Breast epithelium (tissue), 4 donors: ENCODE measurements at regions not wholly inside any gene's neighbourhood (a gene's known extent, or its start where the extent isn't known, plus 50 kb on each side); places are given as distances from the start of the nearest gene placed in this dataset.
"Not testable (repeated sequence)": the region's sequence is repeated elsewhere in the genome, so short reads cannot be mapped to it uniquely, and the experiment has no call there.

Experiments
- DNase-seq, 2 donors: peaks; one replicate each; pipeline ENCODE4 v3.0.0-alpha.2; 2019; ENCODE audit warnings: low spot score in 2 of 2
- H3K27ac ChIP-seq, 2 donors: fragments of 200-600 bp; sonication (generic) in 1 of 2; one replicate each; pipeline ENCODE4 v1.5.1; 2016 to 2019; ENCODE audit warnings: mild to moderate bottlenecking in 1 of 2
- H3K27me3 ChIP-seq, 2 donors: fragments of 200-600 bp; sonication (generic) in 1 of 2; one replicate each; pipeline versions ENCODE4 v1.5.1 to v1.6.0; 2017 to 2019; ENCODE audit warnings: control low read depth in 1 of 2, mild to moderate bottlenecking in 1 of 2
- H3K36me3 ChIP-seq: fragments of 200-600 bp; one replicate; pipeline ENCODE4 v1.5.1; 2019
- H3K4me1 ChIP-seq, 2 donors: fragments of 200-600 bp; sonication (generic); one replicate each; pipeline ENCODE4 v1.5.1; 2016 to 2019; ENCODE audit warnings: control low read depth in 1 of 2
- H3K4me3 ChIP-seq, 3 donors: fragments of 200-600 bp; sonication (generic); 1 replicate in 2 of 3; 2 replicates in 1 of 3; pipeline ENCODE4 v1.5.1; 2016 to 2019; ENCODE audit warnings: mild to moderate bottlenecking in 3 of 3, moderate library complexity in 2 of 3
- H3K9me3 ChIP-seq, 2 donors: fragments of 200-600 bp; sonication (generic) in 1 of 2; one replicate each; pipeline ENCODE4 v1.5.1; 2016 to 2019; ENCODE audit warnings: control low read depth in 1 of 2
- CTCF ChIP-seq, 3 donors: fragments of 450-650 bp; IDR thresholded peaks; one replicate each; pipeline ENCODE4 v1.5.1; 2016 to 2017; ENCODE audit warnings: antibody characterized with exemption in 3 of 3, mild to moderate bottlenecking in 3 of 3, moderate library complexity in 3 of 3
- POLR2A ChIP-seq: fragments of 450-650 bp; IDR thresholded peaks from one replicate; pipeline ENCODE4 v1.6.1; 2016; ENCODE audit warnings: antibody characterized with exemption, mild to moderate bottlenecking, moderate library complexity
- POLR2AphosphoS5 ChIP-seq, 3 donors: sonication (generic); formaldehyde crosslinking; IDR thresholded peaks; one replicate each; pipeline ENCODE4 v1.6.1; 2017; ENCODE audit warnings: antibody characterized with exemption in 3 of 3
- intact Hi-C: fragments of 100-400 bp; cut with DNase I; formaldehyde crosslinking; loops from one replicate; pipeline ENCODE4 v1.15.1; 2023; ENCODE audit warnings: low total_unique reads

- Histone ChIP-seq H3K27ac (no peak overlapping the region), H3K4me1 (no peaks in the 10 kb centered on the region), H3K27me3 (no peaks in the 10 kb centered on the region), H3K4me3 (no peak overlapping the region), H3K9me3 (peaks cover 0 to 11% of the 10 kb centered on the region in 2 donors), H3K36me3 (no peaks in the 10 kb centered on the region)
- TF ChIP-seq POLR2AphosphoS5 (IDR thresholded peaks at IDR 0.05) (no peak), CTCF (IDR thresholded peaks at IDR 0.05) (no peak), POLR2A (no peak)
- intact Hi-C loops = loop anchor here (2.0 kb wide), 1 partner anchor 67 kb away; no protein-coding TSS in a partner anchor
- no peak for DNase-seq
Observed at GRCh38 chr11:34809191-34810106, 106.7 kb downstream of the APIP start.

- intact Hi-C loops = no loop called here
- H3K9me3 ChIP-seq = no peaks in the 10 kb centered on the region
- no peak overlapping the region for H3K27ac ChIP-seq
- no peaks in the 10 kb centered on the region for H3K27me3 ChIP-seq
- DNase-seq = no peak
- TF ChIP-seq POLR2A = no peak
- TF ChIP-seq POLR2AphosphoS5 (IDR thresholded peaks at IDR 0.05) = no peak
- TF ChIP-seq CTCF (IDR thresholded peaks at IDR 0.05) = no peak
- no peaks in the 10 kb centered on the region for H3K36me3 ChIP-seq
- H3K4me1 ChIP-seq = no peaks in the 10 kb centered on the region
- H3K4me3 ChIP-seq = no peak overlapping the region
Observed at GRCh38 chr11:34806875-34807274, 109.3 kb downstream of the APIP start.

- Histone ChIP-seq H3K27ac (no peak overlapping the region), H3K4me1 (no peaks in the 10 kb centered on the region), H3K27me3 (no peaks in the 10 kb centered on the region), H3K36me3 (no peaks in the 10 kb centered on the region), H3K4me3 (no peak overlapping the region), H3K9me3 (no peaks in the 10 kb centered on the region)
- no peak for DNase-seq
- intact Hi-C loops = no loop called here
- TF ChIP-seq POLR2AphosphoS5 (IDR thresholded peaks at IDR 0.05) = no peak
- no peak for TF ChIP-seq POLR2A
- no peak for TF ChIP-seq CTCF (IDR thresholded peaks at IDR 0.05)
Observed at GRCh38 chr11:34805937-34806336, 110.2 kb downstream of the APIP start.

GRCh38 chr11:34799848-34800247 is 116.3 kb downstream of the APIP start:
- no peak overlapping the region for H3K27ac ChIP-seq
- DNase-seq = no peak
- no peaks in the 10 kb centered on the region for H3K36me3 ChIP-seq
- no peak for TF ChIP-seq POLR2AphosphoS5 (IDR thresholded peaks at IDR 0.05)
- intact Hi-C loops = no loop called here
- H3K9me3 ChIP-seq = no peaks in the 10 kb centered on the region
- H3K4me3 ChIP-seq = no peak overlapping the region
- no peaks in the 10 kb centered on the region for H3K4me1 ChIP-seq
- H3K27me3 ChIP-seq = no peaks in the 10 kb centered on the region

- H3K9me3 ChIP-seq = no peaks in the 10 kb centered on the region
- H3K4me1 ChIP-seq = no peaks in the 10 kb centered on the region
- no peaks in the 10 kb centered on the region for H3K27me3 ChIP-seq
- H3K36me3 ChIP-seq = no peaks in the 10 kb centered on the region
- no peak overlapping the region for H3K27ac ChIP-seq
- TF ChIP-seq CTCF (IDR thresholded peaks at IDR 0.05) (no peak), POLR2A (no peak), POLR2AphosphoS5 (IDR thresholded peaks at IDR 0.05) (no peak)
- intact Hi-C loops = no loop called here
- no peak overlapping the region for H3K4me3 ChIP-seq
- no peak for DNase-seq
Observed at GRCh38 chr11:34798985-34799384, 117.2 kb downstream of the APIP start.

- intact Hi-C loops, H3K9me3 ChIP-seq: not testable (repeated sequence)
Observed at GRCh38 chr11:34797497-34797896, 118.7 kb downstream of the APIP start.

More at GRCh38 chr11:34797497-34797896, 118.7 kb downstream of the APIP start:
- not testable (repeated sequence) for H3K4me1 ChIP-seq, H3K36me3 ChIP-seq, H3K27me3 ChIP-seq, DNase-seq, H3K4me3 ChIP-seq, H3K27ac ChIP-seq
